HEK293 (cell line): ENCODE measurements at regions not wholly inside any gene's neighbourhood (a gene's known extent, or its start where the extent isn't known, plus 50 kb on each side); places are given as distances from the start of the nearest gene placed in this dataset.

Experiments used
- CTCF ChIA-PET: fragments of 350-600 bp; formaldehyde crosslinking; extraction: SDS; loops from one replicate; lab custom pipeline; 2021; ENCODE audit warnings: antibody characterized with exemption; lab: Yijun Ruan, JAX
- POLR2A ChIA-PET: fragments of 300-600 bp; formaldehyde crosslinking; extraction: SDS; loops from one replicate; lab custom pipeline; 2020; ENCODE audit warnings: antibody characterized with exemption, inconsistent platforms; lab: Yijun Ruan, JAX
- H3K27ac ChIP-seq: fragments of 200-500 bp; sonication (Bioruptor generic); 2 replicates; pipeline ENCODE4 v1.5.1; 2014; ENCODE audit warnings: low read depth, low read length, control low read depth, inconsistent platforms; ENCODE audit errors: extremely low read depth
- H3K36me3 ChIP-seq, 2 experiments: fragments of 200-500 bp in 1 of 2; sonication (Bioruptor generic) in 1 of 2; 1 replicate in 1 of 2; 2 replicates in 1 of 2; pipeline ENCODE4 v1.5.1; 2014 to 2017; ENCODE audit warnings: inconsistent platforms in 2 of 2, low read length in 2 of 2; ENCODE audit not compliant: control insufficient read depth in 2 of 2, insufficient read depth in 1 of 2
- H3K4me1 ChIP-seq: fragments of 200-500 bp; sonication (Bioruptor generic); 2 replicates; pipeline ENCODE4 v1.5.1; 2014; ENCODE audit warnings: mild to moderate bottlenecking, low read length, inconsistent platforms; ENCODE audit not compliant: control insufficient read depth, insufficient read depth
- H3K4me3 ChIP-seq: 2 replicates; pipeline ENCODE4 v1.5.1; 2011; ENCODE audit warnings: low read depth, mild to moderate bottlenecking, control low read depth, low read length, moderate library complexity
- H3K9me3 ChIP-seq: fragments of 200-500 bp; sonication (Bioruptor generic); 2 replicates; pipeline ENCODE4 v1.5.1; 2014; ENCODE audit warnings: low read depth, low read length, inconsistent platforms; ENCODE audit not compliant: control insufficient read depth, insufficient read depth
- KLF1 ChIP-seq: fragments of 450-650 bp; formaldehyde crosslinking; IDR thresholded peaks from 2 replicates; pipeline ENCODE4 v1.5.1; 2016; ENCODE audit warnings: missing biosample characterization, missing genetic modification characterization
- KLF10 ChIP-seq: fragments of 450-650 bp; IDR thresholded peaks from 2 replicates; pipeline ENCODE4 v1.5.1; 2018; ENCODE audit warnings: missing biosample characterization, mild to moderate bottlenecking, missing genetic modification characterization
- SP7 ChIP-seq: fragments of 450-650 bp; formaldehyde crosslinking; IDR thresholded peaks from 2 replicates; pipeline ENCODE4 v1.5.1; 2016; ENCODE audit warnings: missing biosample characterization, missing genetic modification characterization
- TCF7L2 ChIP-seq: IDR thresholded peaks from 2 replicates; pipeline ENCODE4 v1.6.1; 2011; ENCODE audit warnings: low read depth, mild to moderate bottlenecking, inconsistent platforms, low read length, moderate library complexity, borderline replicate concordance
- ZBTB21 ChIP-seq: fragments of 450-650 bp; formaldehyde crosslinking; IDR thresholded peaks from 2 replicates; pipeline ENCODE4 v1.5.1; 2017; ENCODE audit warnings: missing biosample characterization, missing genetic modification characterization
- ZBTB48 ChIP-seq: fragments of 450-650 bp; formaldehyde crosslinking; IDR thresholded peaks from 2 replicates; pipeline ENCODE4 v1.5.1; 2016; ENCODE audit warnings: missing biosample characterization, missing genetic modification characterization
- ZFP37 ChIP-seq: fragments of 450-650 bp; formaldehyde crosslinking; IDR thresholded peaks from 2 replicates; pipeline ENCODE4 v1.5.1; 2016; ENCODE audit warnings: missing biosample characterization, missing genetic modification characterization
- ZNF112 ChIP-seq: fragments of 450-650 bp; formaldehyde crosslinking; IDR thresholded peaks from 2 replicates; pipeline ENCODE4 v1.5.0; 2017; ENCODE audit warnings: missing biosample characterization, missing genetic modification characterization
- ZNF335 ChIP-seq: fragments of 450-650 bp; formaldehyde crosslinking; conservative IDR thresholded peaks from 2 replicates; pipeline ENCODE4 v1.5.1; 2016; ENCODE audit warnings: missing biosample characterization, missing genetic modification characterization
- ZNF394 ChIP-seq: fragments of 450-650 bp; formaldehyde crosslinking; IDR thresholded peaks from 2 replicates; pipeline ENCODE4 v1.5.1; 2016; ENCODE audit warnings: missing biosample characterization, missing genetic modification characterization, mild to moderate bottlenecking, moderate library complexity, borderline replicate concordance
- ZNF555 ChIP-seq: fragments of 450-650 bp; formaldehyde crosslinking; conservative IDR thresholded peaks from 2 replicates; pipeline ENCODE4 v1.5.1; 2017; ENCODE audit warnings: missing biosample characterization, mild to moderate bottlenecking, missing genetic modification characterization, inconsistent platforms
- ZNF610 ChIP-seq: fragments of 450-650 bp; formaldehyde crosslinking; IDR thresholded peaks from 2 replicates; pipeline ENCODE4 v1.5.1; 2016; ENCODE audit warnings: missing biosample characterization, missing genetic modification characterization, borderline replicate concordance
- ZNF660 ChIP-seq: fragments of 450-650 bp; IDR thresholded peaks from 2 replicates; pipeline ENCODE4 v1.5.1; 2018; ENCODE audit warnings: missing biosample characterization, mild to moderate bottlenecking, missing genetic modification characterization
- ZNF670 ChIP-seq: fragments of 450-650 bp; formaldehyde crosslinking; IDR thresholded peaks from 2 replicates; pipeline ENCODE4 v1.5.1; 2016; ENCODE audit warnings: missing biosample characterization, missing genetic modification characterization, low read depth
- ZNF837 ChIP-seq: fragments of 450-650 bp; formaldehyde crosslinking; IDR thresholded peaks from 2 replicates; pipeline ENCODE4 v1.5.1; 2016; ENCODE audit warnings: missing biosample characterization, missing genetic modification characterization
- TF ChIP-seq, protein P1 (sequence below): sonication (generic); formaldehyde crosslinking; IDR thresholded peaks from 2 replicates; pipeline ENCODE4 v1.8.1; 2022; ENCODE audit warnings: mild to moderate bottlenecking, moderate library complexity, missing genetic modification reagents
- TF ChIP-seq, protein P2 (sequence below): fragments of 450-650 bp; formaldehyde crosslinking; IDR thresholded peaks from 2 replicates; pipeline ENCODE4 v1.5.1; 2016; ENCODE audit warnings: missing biosample characterization, missing genetic modification characterization
- TF ChIP-seq, protein P3 (sequence below): fragments of 450-650 bp; formaldehyde crosslinking; IDR thresholded peaks from 2 replicates; pipeline ENCODE4 v1.5.1; 2016; ENCODE audit warnings: missing biosample characterization, missing genetic modification characterization, borderline replicate concordance
- TF ChIP-seq, protein P4 (sequence below): fragments of 450-650 bp; formaldehyde crosslinking; IDR thresholded peaks from 2 replicates; pipeline ENCODE4 v1.5.1; 2017; ENCODE audit warnings: missing biosample characterization, missing genetic modification characterization
- TF ChIP-seq, protein P5 (sequence below): fragments of 450-650 bp; IDR thresholded peaks from 2 replicates; pipeline ENCODE4 v1.5.1; 2018; ENCODE audit warnings: missing biosample characterization, missing genetic modification characterization
- TF ChIP-seq, protein P6 (sequence below): fragments of 450-650 bp; formaldehyde crosslinking; IDR thresholded peaks from 2 replicates; pipeline ENCODE4 v1.5.1; 2017; ENCODE audit warnings: missing biosample characterization, missing genetic modification characterization
- TF ChIP-seq, protein P7 (sequence below): fragments of 450-650 bp; formaldehyde crosslinking; IDR thresholded peaks from 2 replicates; pipeline ENCODE4 v1.5.1; 2016; ENCODE audit warnings: missing biosample characterization, missing genetic modification characterization

DNA sequence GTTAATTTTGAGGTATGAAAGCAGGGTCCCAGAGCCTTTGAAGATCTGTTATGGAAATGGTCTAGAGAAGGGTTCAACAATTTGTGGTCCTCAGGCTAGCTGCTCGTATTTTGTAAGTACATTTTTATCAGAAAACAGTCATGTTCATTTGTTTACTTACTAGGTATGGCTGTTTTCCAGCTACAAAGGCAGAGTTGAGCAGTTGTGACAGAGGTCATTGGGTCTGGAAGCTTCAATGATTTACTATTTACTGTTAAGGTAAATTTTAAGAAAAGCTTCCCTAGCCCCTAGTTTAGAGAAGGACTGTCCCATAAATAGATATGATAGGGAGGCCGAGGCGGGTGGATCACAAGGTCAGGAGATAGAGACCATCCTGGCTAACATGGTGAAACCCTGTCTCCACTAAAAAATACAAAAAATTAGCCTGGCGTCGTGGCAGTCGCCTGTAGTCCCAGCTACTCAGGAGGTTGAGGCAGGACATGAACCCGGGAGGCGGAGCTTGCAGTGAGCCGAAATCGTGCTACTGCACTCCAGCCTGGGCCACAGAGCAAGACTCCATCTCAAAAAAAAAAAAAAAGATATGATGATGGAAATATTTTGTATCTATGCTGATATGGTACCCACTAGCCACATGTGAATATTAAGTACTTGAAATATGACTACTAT is 538.4 kb upstream of the CITED2 start (continued):
- TF ChIP-seq, protein P1, sequence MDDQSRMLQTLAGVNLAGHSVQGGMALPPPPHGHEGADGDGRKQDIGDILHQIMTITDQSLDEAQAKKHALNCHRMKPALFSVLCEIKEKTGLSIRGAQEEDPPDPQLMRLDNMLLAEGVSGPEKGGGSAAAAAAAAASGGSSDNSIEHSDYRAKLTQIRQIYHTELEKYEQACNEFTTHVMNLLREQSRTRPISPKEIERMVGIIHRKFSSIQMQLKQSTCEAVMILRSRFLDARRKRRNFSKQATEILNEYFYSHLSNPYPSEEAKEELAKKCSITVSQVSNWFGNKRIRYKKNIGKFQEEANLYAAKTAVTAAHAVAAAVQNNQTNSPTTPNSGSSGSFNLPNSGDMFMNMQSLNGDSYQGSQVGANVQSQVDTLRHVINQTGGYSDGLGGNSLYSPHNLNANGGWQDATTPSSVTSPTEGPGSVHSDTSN (CRISPR knock-in tag) = no peak
- TF ChIP-seq ZNF670 (tag by site-specific recombination) (no peak), ZFP37 (tag by site-specific recombination) (no peak), ZNF837 (tag by site-specific recombination) (no peak), ZNF112 (tag by site-specific recombination) (no peak)
- TF ChIP-seq, protein P2, sequence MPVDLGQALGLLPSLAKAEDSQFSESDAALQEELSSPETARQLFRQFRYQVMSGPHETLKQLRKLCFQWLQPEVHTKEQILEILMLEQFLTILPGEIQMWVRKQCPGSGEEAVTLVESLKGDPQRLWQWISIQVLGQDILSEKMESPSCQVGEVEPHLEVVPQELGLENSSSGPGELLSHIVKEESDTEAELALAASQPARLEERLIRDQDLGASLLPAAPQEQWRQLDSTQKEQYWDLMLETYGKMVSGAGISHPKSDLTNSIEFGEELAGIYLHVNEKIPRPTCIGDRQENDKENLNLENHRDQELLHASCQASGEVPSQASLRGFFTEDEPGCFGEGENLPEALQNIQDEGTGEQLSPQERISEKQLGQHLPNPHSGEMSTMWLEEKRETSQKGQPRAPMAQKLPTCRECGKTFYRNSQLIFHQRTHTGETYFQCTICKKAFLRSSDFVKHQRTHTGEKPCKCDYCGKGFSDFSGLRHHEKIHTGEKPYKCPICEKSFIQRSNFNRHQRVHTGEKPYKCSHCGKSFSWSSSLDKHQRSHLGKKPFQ (tag by site-specific recombination) = no peak
- TF ChIP-seq, protein P3, sequence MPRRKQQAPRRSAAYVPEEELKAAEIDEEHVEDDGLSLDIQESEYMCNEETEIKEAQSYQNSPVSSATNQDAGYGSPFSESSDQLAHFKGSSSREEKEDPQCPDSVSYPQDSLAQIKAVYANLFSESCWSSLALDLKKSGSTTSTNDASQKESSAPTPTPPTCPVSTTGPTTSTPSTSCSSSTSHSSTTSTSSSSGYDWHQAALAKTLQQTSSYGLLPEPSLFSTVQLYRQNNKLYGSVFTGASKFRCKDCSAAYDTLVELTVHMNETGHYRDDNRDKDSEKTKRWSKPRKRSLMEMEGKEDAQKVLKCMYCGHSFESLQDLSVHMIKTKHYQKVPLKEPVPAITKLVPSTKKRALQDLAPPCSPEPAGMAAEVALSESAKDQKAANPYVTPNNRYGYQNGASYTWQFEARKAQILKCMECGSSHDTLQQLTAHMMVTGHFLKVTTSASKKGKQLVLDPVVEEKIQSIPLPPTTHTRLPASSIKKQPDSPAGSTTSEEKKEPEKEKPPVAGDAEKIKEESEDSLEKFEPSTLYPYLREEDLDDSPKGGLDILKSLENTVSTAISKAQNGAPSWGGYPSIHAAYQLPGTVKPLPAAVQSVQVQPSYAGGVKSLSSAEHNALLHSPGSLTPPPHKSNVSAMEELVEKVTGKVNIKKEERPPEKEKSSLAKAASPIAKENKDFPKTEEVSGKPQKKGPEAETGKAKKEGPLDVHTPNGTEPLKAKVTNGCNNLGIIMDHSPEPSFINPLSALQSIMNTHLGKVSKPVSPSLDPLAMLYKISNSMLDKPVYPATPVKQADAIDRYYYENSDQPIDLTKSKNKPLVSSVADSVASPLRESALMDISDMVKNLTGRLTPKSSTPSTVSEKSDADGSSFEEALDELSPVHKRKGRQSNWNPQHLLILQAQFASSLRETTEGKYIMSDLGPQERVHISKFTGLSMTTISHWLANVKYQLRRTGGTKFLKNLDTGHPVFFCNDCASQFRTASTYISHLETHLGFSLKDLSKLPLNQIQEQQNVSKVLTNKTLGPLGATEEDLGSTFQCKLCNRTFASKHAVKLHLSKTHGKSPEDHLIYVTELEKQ (tag by site-specific recombination) = no peak
- TF ChIP-seq, protein P4, sequence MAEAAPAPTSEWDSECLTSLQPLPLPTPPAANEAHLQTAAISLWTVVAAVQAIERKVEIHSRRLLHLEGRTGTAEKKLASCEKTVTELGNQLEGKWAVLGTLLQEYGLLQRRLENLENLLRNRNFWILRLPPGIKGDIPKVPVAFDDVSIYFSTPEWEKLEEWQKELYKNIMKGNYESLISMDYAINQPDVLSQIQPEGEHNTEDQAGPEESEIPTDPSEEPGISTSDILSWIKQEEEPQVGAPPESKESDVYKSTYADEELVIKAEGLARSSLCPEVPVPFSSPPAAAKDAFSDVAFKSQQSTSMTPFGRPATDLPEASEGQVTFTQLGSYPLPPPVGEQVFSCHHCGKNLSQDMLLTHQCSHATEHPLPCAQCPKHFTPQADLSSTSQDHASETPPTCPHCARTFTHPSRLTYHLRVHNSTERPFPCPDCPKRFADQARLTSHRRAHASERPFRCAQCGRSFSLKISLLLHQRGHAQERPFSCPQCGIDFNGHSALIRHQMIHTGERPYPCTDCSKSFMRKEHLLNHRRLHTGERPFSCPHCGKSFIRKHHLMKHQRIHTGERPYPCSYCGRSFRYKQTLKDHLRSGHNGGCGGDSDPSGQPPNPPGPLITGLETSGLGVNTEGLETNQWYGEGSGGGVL = no peak

DNA sequence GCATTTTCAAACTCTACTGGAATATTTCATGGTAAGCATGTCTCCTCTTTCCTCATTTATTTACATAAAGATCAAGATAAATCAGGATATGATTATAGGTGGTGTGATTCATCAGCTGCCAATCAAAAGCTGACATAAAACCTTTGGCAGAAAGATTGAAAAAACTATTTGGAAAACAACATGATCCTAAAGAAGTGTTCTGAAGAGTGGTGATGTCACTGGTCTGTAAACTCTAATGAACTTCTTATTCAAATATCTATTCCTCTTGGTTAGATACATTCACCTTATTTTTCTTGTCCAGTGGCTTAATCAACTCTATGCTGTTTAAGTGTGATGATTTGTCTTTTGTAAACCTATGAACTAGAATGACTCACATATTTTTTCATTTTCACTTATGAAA is 535.5 kb upstream of the CITED2 start:
- CTCF ChIA-PET = no interaction called here
- Histone ChIP-seq H3K36me3 (no peaks in the 10 kb centered on the region), H3K27ac (no peak overlapping the region), H3K4me3 (no peak overlapping the region), H3K4me1 (no peaks in the 10 kb centered on the region), H3K9me3 (no peaks in the 10 kb centered on the region)
- POLR2A ChIA-PET = no interaction called here
- TF ChIP-seq SP7 (no peak), KLF10 (tag by site-specific recombination) (no peak), ZNF394 (tag by site-specific recombination) (no peak), TCF7L2 (no peak), KLF1 (tag by site-specific recombination) (no peak), ZNF660 (tag by site-specific recombination) (no peak), ZBTB21 (tag by site-specific recombination) (no peak), ZNF555 (tag by site-specific recombination) (no peak), ZNF610 (tag by site-specific recombination) (no peak), ZBTB48 (no peak), ZNF335 (tag by site-specific recombination) (no peak)
- TF ChIP-seq, protein P5, sequence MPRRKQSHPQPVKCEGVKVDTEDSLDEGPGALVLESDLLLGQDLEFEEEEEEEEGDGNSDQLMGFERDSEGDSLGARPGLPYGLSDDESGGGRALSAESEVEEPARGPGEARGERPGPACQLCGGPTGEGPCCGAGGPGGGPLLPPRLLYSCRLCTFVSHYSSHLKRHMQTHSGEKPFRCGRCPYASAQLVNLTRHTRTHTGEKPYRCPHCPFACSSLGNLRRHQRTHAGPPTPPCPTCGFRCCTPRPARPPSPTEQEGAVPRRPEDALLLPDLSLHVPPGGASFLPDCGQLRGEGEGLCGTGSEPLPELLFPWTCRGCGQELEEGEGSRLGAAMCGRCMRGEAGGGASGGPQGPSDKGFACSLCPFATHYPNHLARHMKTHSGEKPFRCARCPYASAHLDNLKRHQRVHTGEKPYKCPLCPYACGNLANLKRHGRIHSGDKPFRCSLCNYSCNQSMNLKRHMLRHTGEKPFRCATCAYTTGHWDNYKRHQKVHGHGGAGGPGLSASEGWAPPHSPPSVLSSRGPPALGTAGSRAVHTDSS (tag by site-specific recombination) = no peak
- TF ChIP-seq, protein P6, sequence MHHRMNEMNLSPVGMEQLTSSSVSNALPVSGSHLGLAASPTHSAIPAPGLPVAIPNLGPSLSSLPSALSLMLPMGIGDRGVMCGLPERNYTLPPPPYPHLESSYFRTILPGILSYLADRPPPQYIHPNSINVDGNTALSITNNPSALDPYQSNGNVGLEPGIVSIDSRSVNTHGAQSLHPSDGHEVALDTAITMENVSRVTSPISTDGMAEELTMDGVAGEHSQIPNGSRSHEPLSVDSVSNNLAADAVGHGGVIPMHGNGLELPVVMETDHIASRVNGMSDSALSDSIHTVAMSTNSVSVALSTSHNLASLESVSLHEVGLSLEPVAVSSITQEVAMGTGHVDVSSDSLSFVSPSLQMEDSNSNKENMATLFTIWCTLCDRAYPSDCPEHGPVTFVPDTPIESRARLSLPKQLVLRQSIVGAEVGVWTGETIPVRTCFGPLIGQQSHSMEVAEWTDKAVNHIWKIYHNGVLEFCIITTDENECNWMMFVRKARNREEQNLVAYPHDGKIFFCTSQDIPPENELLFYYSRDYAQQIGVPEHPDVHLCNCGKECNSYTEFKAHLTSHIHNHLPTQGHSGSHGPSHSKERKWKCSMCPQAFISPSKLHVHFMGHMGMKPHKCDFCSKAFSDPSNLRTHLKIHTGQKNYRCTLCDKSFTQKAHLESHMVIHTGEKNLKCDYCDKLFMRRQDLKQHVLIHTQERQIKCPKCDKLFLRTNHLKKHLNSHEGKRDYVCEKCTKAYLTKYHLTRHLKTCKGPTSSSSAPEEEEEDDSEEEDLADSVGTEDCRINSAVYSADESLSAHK (tag by site-specific recombination) = no peak
- TF ChIP-seq, protein P7, sequence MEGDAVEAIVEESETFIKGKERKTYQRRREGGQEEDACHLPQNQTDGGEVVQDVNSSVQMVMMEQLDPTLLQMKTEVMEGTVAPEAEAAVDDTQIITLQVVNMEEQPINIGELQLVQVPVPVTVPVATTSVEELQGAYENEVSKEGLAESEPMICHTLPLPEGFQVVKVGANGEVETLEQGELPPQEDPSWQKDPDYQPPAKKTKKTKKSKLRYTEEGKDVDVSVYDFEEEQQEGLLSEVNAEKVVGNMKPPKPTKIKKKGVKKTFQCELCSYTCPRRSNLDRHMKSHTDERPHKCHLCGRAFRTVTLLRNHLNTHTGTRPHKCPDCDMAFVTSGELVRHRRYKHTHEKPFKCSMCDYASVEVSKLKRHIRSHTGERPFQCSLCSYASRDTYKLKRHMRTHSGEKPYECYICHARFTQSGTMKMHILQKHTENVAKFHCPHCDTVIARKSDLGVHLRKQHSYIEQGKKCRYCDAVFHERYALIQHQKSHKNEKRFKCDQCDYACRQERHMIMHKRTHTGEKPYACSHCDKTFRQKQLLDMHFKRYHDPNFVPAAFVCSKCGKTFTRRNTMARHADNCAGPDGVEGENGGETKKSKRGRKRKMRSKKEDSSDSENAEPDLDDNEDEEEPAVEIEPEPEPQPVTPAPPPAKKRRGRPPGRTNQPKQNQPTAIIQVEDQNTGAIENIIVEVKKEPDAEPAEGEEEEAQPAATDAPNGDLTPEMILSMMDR = no peak
